NCI-H1436 (cell line): ENCODE measurements at regions not wholly inside any gene's neighbourhood (a gene's known extent, or its start where the extent isn't known, plus 50 kb on each side); places are given as distances from the start of the nearest gene placed in this dataset.
"Not testable (repeated sequence)": the region's sequence is repeated elsewhere in the genome, so short reads cannot be mapped to it uniquely, and the experiment has no call there.

Experiments used
- DNase-seq: peaks from one replicate; lab custom pipeline; 2025; lab: John Stamatoyannopoulos, UW

GRCh38 chr5:99589424-99589823 lies 660.6 kb upstream of the CHD1 start:
- no peak for DNase-seq

- DNase-seq: no peak
Observed at GRCh38 chr5:99587983-99588382, 659.2 kb upstream of the CHD1 start.

GRCh38 chr5:99586878-99587277 lies 658.1 kb upstream of the CHD1 start:
- no peak for DNase-seq

GRCh38 chr5:99581204-99581603 lies 652.4 kb upstream of the CHD1 start:
- DNase-seq: not testable (repeated sequence)

- not testable (repeated sequence) for DNase-seq
Observed at GRCh38 chr5:99562937-99563627, 634.3 kb upstream of the CHD1 start.

- no peak for DNase-seq
Observed at GRCh38 chr5:99553211-99553810, 624.5 kb upstream of the CHD1 start.

- DNase-seq: no peak
Observed at GRCh38 chr5:99544356-99544755, 615.5 kb upstream of the CHD1 start.

GRCh38 chr5:99543841-99544240 lies 615.0 kb upstream of the CHD1 start:
- DNase-seq: no peak

GRCh38 chr5:99534241-99534640 lies 605.4 kb upstream of the CHD1 start:
- not testable (repeated sequence) for DNase-seq

- not testable (repeated sequence) for DNase-seq
Observed at GRCh38 chr5:99521666-99522065, 592.9 kb upstream of the CHD1 start.

GRCh38 chr5:99515864-99516490 lies 587.2 kb upstream of the CHD1 start:
- not testable (repeated sequence) for DNase-seq

GRCh38 chr5:99510237-99510866 lies 581.5 kb upstream of the CHD1 start:
- DNase-seq: not testable (repeated sequence)

GRCh38 chr5:99509064-99509463 lies 580.3 kb upstream of the CHD1 start:
- DNase-seq: not testable (repeated sequence)

- DNase-seq: not testable (repeated sequence)
Observed at GRCh38 chr5:99495456-99495855, 566.6 kb upstream of the CHD1 start.

- DNase-seq: not testable (repeated sequence)
Observed at GRCh38 chr5:99478450-99478849, 549.6 kb upstream of the CHD1 start.

- DNase-seq: not testable (repeated sequence)
Observed at GRCh38 chr5:99473328-99473727, 544.5 kb upstream of the CHD1 start.

- DNase-seq: not testable (repeated sequence)
Observed at GRCh38 chr5:99471726-99472125, 542.9 kb upstream of the CHD1 start.

- not testable (repeated sequence) for DNase-seq
Observed at GRCh38 chr5:99471178-99471577, 542.4 kb upstream of the CHD1 start.

GRCh38 chr5:99470636-99471035 lies 541.8 kb upstream of the CHD1 start:
- DNase-seq: not testable (repeated sequence)

GRCh38 chr5:99460701-99461100 lies 531.9 kb upstream of the CHD1 start:
- no peak for DNase-seq

GRCh38 chr5:99453196-99453595 lies 524.4 kb upstream of the CHD1 start:
- no peak for DNase-seq

GRCh38 chr5:99449786-99450185 lies 521.0 kb upstream of the CHD1 start:
- no peak for DNase-seq

- DNase-seq: no peak
Observed at GRCh38 chr5:99445805-99446204, 517.0 kb upstream of the CHD1 start.
